Activated CD4-positive, alpha-beta T cell treated with anti-CD3 and anti-CD28 coated beads for 48 hours (primary cell): ENCODE measurements at regions not wholly inside any gene's neighbourhood (a gene's known extent, or its start where the extent isn't known, plus 50 kb on each side); places are given as distances from the start of the nearest gene placed in this dataset.

Experiments used
- DNase-seq: peaks from one replicate; pipeline ENCODE4 v3.0.0-alpha.2; 2020

DNA sequence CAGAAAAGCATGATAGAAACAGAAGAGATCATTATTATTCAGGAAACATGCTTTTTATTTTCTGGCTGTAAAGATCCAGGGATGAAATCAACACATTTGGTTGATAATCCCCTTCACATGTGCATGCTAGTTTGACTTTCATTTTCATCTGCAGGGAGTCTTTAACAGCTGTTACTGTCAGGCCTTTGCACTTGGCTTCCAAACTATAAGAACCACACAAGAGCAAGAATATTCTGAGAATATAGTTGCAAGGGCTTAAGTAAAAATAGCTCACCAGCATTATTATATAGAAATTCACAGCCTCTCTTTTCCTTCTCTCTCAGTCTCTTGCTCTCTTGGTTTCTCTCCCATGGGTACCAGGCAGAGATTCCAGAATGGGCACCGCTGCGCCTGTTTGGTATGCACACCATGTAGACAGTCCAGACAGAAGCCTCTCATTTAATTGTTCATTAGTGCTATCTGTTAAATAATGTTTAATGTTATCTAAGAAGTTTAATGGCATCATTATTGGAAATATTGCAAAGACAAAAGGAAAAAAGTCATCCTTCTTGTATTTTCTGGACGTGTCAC is 622.3 kb upstream of the PLXNA2 start:
- no peak for DNase-seq

DNA sequence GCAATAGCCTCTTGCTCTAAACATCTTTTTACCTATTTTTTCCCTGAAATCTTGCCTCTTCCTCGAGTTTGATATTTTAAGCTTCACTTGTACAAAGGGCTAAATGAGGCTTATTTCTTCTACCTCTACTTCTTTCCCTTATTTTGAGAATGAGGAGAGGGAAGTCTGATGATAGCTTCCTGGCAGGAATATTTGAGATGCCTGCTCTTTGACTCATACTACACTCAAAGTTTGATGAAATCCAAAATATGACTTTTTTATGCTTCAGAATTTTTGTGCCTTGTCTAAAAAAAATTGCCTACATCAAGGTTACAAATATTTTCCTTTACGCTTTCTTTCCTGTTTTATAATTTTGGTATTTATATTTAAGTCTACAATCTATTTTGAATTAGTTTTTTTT is 624.4 kb upstream of the PLXNA2 start:
- DNase-seq: no peak

DNA sequence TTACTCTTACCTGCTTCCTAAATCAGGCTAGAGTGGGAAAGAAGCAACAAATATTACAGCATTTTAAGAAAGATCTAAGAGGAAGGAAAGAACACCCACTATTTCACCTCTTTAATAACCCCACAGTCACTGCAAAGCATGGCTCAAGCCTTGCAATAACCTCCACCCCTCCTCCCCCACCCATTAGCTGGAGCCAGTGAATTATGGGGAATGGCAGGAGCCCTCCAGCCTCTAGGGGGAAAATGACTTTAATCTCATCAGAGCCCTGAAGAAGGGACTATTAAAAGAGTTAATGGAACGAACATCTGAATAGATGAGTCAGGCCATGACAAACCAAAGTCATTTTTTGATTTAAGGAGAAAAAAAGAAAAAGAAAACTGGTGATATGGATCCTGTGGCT is 630.7 kb upstream of the PLXNA2 start:
- DNase-seq: no peak

DNA sequence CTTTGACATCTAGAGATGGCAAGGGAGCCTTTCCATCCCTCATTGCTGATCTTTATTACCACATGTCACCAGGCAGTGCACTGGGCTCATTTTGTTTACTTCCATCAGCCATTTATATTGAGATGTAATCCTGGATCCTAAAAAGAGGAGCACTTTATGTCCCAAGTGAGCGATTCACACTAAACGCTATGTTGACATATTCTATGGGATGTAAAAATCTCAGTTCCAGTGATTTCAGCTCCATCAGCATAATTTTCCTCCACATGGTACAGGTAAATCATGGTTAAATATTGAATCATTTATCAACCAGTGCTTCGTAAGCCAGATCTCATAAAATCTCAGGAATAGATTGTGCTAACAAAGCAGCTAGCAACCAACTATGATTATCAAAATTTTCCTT is 634.8 kb upstream of the PLXNA2 start:
- no peak for DNase-seq

DNA sequence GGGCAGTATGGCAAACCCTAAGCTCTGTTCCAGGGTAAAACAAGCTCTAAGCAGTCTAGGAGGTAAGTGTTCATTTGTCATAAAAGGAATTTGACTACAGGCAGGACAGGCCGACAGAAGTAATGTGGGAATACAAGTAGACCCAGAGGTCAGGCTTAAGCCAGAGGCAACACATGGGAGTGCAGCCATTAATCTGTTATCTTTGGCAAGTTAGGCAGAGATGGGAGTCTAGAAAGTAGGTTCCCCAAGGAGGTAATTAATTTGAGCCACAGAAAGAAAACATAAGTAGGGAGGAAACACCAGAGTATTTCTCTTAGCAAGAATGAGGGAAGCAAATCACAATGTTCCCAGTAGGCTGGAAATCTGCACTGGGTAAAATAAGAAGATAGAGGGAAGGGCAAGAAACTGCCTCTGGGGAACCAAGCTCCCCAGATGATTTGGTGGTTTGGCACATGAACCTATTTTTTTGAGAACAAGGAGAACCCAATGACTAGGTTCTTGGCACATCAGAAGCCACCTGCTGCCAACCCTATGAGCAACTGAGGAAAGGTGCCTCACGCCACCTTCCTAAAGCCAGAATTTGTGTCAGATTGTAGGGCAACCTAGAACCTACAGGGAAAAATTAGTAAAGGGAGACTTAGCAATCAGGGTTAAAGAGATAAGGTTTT is 636.4 kb upstream of the PLXNA2 start:
- DNase-seq: no peak

DNA sequence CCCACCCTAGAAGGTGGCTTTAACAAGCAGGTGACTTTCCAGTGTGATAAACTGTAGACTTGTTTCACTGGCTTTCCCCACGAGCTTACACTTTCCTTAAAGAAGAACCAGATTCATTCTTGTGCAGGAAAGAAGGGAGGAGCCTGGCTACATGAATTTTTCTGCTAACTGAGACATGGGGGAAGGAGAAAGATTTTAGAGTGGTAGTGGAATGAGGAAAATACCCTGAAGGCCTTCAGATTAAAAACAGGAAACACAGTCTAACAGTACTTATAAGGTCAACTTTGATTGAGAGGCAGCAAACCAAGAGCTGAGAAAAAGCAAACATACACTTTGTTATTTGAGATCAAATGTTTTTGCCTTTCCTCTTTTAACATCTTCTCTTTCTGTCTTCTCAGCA is 640.9 kb upstream of the PLXNA2 start:
- no peak for DNase-seq

DNA sequence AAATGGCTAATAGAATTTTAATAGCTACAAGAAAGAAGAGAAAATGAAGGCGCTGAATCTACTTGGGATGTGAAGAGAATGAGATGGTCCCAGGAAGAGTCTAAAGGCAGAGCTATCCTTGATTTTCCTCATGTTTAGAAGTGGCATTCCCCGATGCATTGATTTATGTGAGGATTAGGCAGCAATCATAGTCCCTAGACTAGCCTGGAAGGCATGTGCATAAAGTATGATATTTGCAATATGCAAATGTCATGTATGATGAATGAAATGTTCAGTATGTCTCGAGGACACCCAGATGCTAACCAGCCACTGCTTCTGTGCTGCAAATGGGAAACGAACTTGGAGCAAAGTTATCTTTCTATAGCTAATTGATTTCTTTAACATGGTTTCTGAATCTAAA is 641.5 kb upstream of the PLXNA2 start:
- DNase-seq: no peak

DNA sequence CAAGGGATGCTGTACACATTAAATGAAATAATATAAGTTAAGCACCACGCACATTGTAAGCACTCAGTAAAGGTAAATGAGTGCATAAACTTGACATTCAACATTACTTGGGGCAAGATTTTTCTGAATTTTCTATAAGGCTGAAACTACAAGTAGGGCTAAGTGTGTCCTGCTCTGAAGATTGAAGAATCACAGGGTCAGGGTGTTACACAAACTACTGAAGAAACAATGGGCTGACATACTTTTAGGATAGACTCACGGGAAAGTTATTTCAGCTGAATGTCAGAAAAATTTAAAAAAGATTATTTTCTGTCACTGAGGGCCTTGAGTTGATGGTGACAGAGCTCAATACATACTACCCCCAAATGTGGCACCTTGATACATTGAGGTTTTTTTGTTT is 644.2 kb upstream of the PLXNA2 start:
- DNase-seq: no peak

DNA sequence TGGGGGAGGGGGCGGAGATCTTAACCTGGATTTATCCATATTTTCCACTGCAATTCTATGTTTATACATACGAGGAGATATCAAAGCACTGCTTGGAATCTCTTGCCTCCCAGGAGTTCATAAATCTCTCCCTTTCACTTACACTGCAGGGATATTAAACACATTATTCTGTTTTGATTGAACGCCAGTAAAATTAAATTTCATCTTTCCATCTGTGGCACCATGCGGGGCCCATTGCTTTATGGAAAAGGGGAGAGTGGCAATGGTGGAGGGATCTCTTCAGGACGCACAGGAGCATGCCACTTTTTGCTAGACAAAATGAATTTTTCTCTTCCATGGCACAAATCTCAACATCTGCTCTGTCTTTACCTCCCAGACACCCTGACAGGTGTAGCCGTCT is 648.0 kb upstream of the PLXNA2 start:
- no peak for DNase-seq

DNA sequence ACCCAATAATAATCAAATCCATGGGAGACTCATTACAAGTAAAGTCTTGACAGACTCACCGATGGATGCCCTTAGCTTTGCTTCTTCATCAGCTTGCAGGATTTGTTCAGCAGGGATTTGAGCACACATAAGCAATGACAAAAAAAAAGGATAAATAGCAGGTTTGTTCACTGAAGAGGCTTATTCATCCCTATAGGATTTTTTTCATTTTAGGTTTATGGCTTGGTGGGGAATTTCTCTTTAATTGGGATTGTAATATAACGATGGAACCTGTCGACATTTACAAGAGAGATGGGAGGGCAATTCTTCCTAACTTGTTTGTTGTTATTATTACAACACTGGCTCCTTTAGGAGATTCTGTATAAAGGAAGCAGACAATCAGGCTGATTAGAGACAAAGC is 649.1 kb upstream of the PLXNA2 start:
- DNase-seq: no peak

DNA sequence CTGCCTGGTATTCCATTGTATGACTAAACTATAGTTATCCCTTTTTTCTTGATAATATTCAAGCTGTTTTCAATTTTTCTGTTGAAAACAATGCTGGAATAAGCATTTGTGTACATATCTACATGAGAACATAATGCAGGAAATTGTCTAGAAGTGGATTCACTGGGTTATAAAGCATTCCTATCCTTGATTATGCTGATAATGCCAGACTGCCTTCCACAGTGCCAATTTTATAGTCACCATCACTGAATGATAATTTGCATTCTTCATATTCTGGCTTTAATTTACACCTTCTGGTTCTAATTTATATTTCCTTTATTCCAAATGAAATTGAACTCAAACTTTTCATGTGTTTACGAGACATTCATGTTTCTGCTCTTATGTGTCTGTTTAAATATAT is 651.0 kb upstream of the PLXNA2 start:
- DNase-seq: no peak

DNA sequence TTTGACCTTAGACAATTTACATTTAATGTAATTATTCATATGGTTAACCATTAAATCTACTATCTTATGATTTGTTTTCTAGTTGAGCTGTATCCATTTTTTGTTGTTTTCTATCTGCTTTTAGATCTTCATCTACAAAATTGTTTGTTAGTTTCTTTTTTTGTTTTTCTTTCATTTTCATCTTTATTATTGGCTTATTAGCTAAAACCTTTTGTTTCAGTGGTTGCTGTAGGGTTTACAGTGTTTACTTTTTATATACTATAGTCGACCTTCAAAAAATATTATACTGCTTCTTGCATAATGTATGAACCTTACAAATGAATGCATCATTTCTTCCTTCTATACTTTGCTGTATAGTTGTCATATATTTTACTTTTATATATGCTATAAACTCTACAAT is 651.6 kb upstream of the PLXNA2 start:
- no peak for DNase-seq

DNA sequence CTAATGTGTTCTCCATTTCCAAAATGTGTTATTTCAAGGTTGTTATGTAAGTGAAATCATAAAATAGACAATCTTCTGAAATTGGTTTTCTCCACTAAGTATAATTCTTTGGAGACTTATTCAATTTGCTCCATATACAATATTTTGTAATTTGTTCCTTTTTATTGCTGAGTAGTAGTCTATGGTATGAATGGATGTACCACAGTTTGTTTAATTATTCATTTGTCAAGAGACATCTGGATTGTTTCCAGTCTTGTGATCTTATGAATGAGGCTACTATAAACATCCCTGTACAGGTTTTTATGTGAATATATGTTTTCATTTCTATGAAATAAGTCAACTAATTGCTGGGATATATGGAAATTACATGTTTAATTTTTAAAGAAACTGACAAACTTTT is 652.6 kb upstream of the PLXNA2 start:
- DNase-seq: no peak

DNA sequence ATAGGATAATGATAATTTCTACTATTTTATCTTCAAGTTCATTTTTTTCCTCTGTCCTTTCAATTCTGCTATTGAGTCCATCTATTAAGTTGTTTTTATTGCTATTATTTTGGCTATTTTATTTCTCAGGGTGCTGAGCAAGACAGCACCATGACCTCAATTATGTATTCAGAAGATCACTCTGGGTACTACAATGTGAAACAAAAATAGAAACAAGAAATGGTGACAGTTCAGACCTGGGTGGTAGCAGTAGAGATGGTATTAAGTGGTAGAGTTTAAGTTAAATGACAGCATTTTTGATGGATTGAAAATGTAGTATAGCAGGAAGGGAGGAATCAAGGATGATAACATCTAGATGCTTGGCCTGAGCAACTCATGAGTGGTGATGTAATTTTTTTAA is 655.3 kb upstream of the PLXNA2 start:
- DNase-seq: no peak

DNA sequence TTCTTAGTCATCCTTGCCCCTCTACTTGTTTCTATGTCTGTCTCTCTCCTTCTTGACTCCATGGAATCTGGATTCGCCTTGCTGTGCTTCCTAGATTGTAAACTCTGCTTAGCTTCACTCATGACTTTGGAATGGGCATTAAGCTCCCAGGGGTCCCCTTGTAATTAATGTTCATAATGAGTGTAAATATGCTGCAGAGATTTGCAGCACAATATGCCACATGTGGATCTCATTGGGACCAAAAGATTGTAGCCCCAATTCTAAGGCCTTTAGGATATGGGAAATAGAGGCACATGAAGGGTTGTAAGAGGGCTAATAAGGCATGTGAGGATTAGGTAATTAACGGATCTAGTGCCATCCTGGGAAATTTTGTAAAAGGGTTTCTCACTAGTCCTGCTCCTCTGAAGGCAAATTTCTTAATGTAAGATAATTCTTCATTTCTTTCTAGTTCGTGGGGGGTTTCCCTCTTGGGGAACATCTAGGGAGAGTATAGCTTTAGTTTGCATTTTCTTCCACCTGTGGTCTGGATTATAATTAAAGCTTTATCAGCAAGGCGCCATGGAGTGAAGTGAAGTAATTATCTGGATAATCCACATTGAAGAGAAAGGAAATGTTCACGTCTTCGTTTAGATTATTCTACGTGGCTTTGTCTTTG is 659.2 kb upstream of the PLXNA2 start:
- DNase-seq: no peak

DNA sequence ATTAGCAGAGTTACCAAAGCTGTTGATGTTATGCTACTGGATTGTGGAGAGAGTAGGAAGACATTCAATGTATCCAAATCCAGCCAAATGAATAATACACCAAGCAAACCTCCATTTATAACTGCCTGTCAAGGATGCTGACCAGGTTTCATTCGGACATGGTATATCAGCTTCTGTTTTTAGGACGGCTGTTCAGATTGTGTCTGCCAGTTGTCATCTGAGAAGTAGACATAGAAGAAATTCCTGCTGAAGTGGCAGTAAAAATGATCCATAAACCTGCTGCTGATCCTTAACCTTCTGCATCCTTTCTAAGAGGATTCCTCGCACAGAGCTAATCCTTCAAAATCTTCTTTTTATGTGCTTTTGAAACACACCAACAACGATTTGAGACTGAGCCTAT is 663.6 kb upstream of the PLXNA2 start:
- no peak for DNase-seq

DNA sequence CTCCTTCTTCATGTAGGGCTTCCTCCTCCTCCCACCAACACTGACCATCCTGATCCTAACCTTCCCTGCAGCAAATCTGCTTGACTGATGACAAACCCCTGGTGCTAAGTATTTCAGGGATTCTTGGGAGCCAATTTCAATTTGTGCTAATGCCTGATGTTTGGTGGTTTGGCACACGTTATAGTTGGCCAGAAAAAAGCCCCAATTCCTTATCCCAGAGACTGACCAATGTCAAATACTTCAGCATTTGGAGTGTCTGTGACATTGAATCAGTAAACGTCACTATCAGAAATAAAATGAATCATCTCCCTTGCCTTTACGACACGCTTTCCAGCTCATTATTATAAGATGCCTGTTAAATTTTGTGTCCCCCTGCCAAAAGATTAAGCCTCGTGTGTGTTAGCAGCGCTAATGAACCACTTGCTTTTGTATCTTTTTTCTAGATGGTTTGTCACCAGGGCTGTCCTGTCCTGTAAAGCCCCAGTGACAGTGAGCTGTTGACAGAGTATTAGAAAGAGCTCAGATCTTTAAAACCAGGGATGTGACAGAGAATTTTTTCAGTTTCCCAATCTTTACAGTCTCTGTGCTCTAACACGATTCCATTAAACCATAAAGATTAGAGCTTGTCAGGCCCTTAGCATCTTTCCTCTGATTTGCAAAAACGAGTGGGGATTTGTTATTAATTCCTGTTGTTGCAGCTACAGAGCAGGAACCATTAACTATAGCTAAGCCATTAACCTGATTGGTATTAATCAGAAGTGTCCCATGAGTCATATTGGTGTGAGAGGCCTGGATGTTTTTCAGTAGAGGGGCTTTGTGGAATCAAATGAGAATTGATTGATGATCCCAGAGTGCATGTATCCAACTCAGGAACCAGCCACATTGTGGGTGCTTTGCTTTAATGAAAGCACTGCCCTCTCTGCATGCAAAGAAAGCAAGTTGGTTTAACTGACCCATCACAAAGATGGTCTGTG is 665.1 kb upstream of the PLXNA2 start:
- DNase-seq: no peak

DNA sequence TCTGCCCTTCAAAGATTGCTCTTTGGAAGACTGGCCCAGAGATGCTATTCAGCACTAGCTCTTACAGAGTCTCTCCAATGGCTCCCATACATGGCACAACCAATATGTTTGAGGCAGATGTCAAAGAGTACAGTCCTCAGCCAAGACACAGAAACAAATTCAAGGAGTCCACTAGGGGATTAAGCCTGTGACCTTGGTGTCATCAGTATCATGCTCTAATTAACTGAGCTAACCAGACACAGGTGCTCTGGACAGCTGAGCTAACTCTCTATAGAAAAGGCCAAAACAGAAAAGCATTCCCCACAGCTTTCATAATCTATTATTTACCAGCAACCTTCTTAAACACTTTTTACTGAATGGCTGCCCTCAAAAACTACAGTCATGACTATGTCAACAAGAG is 666.0 kb upstream of the PLXNA2 start:
- no peak for DNase-seq

DNA sequence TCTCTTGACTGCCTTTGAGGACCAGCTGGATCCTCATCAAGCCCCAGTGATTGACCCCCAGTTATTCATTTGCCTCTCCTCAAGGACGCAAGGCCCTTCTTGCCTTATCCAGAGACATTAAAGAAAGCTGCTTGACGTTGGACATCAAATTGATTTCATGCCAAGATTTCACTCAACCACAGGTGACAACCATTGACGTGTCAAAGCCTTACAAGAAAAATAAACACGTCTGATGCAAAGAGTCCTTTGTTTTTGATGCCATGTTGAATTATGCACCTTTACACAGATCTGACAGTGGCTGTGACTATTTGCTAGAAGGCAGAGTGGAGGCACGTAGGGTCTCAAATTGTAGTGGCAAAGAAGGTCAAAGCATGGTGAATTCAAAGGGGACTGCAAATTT is 666.2 kb upstream of the CAMK1G start:
- no peak for DNase-seq

DNA sequence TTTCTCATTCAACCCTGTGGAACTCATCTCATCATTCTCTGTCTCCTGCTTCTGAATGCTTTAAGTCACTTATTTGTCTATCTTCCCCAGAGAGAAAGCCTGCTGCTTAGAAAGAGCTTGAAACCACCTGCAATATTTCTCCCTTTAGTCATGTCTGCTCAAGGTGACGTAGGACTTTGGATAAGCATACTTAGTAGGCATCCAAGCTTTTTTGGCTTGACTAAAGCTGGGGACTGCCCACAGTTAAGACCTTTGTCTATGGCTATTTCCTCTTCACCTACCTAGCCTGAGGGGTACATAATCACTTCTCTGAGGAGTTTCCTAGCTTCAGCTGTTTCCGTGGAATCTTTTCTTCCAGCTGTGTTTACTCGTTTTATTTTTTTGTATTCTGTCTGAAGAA is 665.8 kb upstream of the CAMK1G start:
- no peak for DNase-seq

DNA sequence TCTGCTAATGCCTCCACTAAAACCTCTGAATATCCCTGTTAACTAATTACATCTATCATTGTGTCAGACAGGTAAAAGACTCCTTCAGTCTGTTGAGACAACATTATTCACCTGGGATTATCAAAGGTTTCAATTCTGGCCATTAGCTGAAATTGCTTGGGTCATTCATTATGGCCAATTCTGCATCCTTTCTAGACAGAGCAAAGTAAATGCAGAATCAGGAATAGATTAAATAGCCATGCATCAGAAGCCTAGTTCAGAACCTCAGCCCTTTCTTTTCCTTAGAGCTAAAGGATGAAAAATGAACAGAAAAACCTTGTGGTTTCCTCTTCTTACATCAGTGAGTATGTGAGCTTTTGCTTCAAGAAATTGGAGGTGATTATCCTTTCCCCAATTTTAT is 665.4 kb upstream of the CAMK1G start:
- no peak for DNase-seq

DNA sequence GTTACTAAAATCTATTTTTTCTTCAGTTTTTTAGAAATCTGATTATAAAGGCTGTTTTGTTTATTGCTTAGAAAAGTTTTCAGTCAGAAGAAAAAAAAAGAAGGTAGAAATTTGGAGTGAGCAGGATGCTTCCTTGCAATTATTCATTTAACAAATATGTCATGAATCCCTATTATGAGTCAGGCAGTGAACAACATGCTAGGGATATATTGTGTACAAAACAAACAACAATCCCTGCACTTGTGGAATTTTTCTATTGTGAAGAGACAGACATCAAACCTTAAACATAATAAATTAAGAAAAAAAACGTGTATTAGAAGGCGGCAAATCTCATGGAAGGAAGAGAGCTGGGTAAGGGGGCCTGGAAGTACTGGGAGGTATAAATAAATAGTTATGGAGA is 664.1 kb upstream of the CAMK1G start:
- DNase-seq: no peak

DNA sequence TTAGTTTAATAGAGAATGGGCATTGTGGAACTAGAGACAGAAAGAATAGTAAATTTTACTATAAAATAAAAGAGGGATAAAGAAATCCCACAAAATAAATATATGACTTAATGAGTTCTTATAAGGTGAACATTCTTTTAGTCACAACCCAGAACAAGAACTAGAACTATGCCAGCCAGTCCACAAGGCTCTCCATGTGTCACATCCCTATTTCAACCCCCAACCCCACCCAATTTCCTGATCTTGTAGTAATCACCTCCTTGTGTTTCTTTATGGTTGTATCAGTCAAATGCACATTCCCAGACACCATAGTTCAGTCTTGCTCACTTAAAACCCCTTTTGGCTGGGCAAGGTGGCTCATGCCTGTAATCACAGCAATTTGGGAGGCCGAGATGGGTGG is 662.3 kb upstream of the CAMK1G start:
- DNase-seq: no peak

DNA sequence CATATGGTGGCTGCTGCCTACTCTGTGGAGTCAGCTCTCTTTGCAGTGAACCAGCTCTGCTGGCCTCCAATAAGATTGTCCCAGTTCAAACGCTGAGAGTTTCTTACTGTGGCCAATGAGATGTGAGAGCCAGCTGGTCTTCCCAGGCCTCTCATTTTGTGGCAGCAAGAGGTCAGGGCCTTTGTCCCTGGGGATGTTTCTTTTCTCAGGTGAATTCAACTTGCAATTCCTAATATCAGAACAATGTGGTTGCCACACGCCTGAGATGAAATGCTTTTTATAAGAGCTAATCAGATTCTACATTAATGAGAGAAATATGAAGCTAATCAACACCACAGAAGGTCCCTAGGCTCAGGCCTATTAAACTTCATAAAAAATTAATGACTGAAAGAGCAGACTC is 660.1 kb upstream of the CAMK1G start:
- DNase-seq: no peak
